ENCODE measurements at regions not wholly inside any gene's neighbourhood (a gene's known extent, or its start where the extent isn't known, plus 50 kb on each side); places are given as distances from the start of the nearest gene placed in this dataset.

DNA sequence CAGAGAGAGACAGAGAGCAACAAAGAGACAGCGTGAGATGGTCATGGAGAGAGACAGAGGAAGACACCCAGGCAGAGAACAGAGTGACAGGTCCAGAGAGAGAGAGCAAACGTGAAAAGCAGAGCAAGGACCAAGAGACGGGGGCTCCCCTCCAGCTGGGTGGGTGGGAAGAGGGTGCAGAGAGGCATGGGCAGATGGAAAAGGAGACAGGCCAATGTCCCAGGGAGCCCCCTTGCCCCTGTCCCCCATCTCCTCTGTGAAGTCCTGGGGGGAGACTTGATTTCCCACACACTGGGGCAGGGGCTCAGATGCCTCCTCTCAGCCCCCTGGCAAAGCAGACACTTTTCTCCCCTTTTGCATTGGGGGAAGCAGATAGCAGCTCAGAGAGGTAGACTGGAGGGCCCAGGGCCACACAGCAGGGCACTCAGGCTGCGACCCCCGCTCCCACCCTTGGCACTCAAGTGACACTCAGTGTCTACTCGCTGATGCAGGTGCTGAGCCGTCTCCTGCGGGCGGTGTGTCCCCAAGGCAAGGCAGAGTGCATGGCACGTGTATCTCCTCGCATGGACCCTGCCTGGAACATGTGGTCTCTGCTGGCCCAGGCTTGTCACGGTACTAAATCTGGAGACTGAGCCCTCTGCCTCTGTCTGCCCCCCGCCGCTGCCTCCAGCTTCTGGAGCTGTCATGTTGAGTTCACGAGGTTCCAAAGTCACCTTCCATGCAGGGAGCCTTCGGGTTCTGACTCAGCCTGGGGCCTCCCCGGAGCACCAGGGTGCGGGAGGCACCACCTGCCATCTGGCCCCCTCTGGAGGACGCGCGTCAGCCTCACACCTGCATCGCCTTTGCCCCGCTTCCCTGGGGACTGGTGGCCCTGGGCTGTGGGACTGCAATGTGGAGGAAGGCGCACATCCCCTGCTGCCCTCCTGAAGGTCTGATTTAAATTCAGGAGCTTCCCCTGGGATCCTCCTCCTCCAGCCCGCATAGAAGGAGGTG lies 215.9 kb upstream of the GSE1 start:
- Mint-ChIP-seq H3K9me3 (ENCODE audit: unreplicated experiment) (no peaks in the 10 kb centered on the region), H3K27ac (ENCODE audit: unreplicated experiment) (no peak overlapping the region), H3K27me3 (ENCODE audit: low read depth, unreplicated experiment) (peaks cover 4% of the 10 kb centered on the region), H3K36me3 (ENCODE audit: low read depth, unreplicated experiment) (no peaks in the 10 kb centered on the region), H3K4me3 (ENCODE audit: unreplicated experiment) (no peak overlapping the region), H3K4me1 (ENCODE audit: low read depth, unreplicated experiment) (peaks cover 16% of the 10 kb centered on the region)
- Histone ChIP-seq H3K79me2 (ENCODE audit: insufficient read depth, low read length) (no peaks in the 10 kb centered on the region), H3K9me3 (ENCODE audit: insufficient read depth, low read depth, low read length) (peaks cover 3% of the 10 kb centered on the region), H3K36me3 (ENCODE audit: insufficient read depth, low read length) (no peaks in the 10 kb centered on the region), H3K4me1 (ENCODE audit: insufficient read depth, low read length) (peaks cover 31% of the 10 kb centered on the region), H2AFZ (ENCODE audit: low read depth, low read length) (no peak overlapping the region), H3K4me2 (ENCODE audit: low read length) (peak overlapping the region; percentile 78), H3K4me3 (ENCODE audit: insufficient read depth, low read depth, low read length) (no peak overlapping the region), H4K20me1 (ENCODE audit: insufficient read depth, low read length) (peaks cover 27% of the 10 kb centered on the region), H3K27ac (ENCODE audit: low read depth, low read length) (no peak overlapping the region), H3K27me3 (ENCODE audit: insufficient read depth, low read length) (no peaks in the 10 kb centered on the region), H3K9ac (ENCODE audit: low read length) (peak overlapping the region; percentile 74)
- FAIRE-seq = no peak
- TF ChIP-seq, protein P1, sequence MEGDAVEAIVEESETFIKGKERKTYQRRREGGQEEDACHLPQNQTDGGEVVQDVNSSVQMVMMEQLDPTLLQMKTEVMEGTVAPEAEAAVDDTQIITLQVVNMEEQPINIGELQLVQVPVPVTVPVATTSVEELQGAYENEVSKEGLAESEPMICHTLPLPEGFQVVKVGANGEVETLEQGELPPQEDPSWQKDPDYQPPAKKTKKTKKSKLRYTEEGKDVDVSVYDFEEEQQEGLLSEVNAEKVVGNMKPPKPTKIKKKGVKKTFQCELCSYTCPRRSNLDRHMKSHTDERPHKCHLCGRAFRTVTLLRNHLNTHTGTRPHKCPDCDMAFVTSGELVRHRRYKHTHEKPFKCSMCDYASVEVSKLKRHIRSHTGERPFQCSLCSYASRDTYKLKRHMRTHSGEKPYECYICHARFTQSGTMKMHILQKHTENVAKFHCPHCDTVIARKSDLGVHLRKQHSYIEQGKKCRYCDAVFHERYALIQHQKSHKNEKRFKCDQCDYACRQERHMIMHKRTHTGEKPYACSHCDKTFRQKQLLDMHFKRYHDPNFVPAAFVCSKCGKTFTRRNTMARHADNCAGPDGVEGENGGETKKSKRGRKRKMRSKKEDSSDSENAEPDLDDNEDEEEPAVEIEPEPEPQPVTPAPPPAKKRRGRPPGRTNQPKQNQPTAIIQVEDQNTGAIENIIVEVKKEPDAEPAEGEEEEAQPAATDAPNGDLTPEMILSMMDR (IDR thresholded peaks at IDR 0.05; ENCODE audit: insufficient read depth, low read depth, low read length) = no peak
- no peak for TF ChIP-seq EZH2 (IDR thresholded peaks at IDR 0.05; ENCODE audit: insufficient read depth, low read length)
- DNase-seq (ENCODE audit: low read depth) = no peak

DNA sequence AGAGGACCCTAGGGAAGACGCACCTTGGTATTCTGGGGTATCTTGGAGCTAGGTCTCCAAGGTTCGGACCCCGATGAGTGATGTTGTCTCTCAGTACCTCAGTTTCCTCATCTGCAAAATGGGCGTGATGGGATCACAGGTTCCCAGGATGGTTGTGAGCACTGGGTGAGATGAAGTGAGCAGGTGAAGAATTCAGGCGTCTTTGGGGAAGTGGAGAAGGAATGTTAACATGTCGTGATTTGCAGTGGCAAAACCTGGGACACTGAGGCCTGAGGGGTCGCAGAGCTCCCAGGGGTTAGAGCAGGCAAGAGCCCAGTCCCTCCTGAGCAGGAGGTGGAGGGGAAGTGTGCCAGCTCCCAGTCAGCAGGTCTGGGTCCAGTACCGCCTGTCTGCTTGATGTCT lies 215.1 kb upstream of the GSE1 start:
- DNase-seq (ENCODE audit: low read depth) (no peak), FAIRE-seq (no peak)
- H3K27me3 Mint-ChIP-seq (ENCODE audit: low read depth, unreplicated experiment) = peaks cover 2% of the 10 kb centered on the region
- Histone ChIP-seq H3K27ac (ENCODE audit: low read depth, low read length) (no peak overlapping the region), H3K4me1 (ENCODE audit: insufficient read depth, low read length) (peaks cover 38% of the 10 kb centered on the region), H3K9me3 (ENCODE audit: insufficient read depth, low read depth, low read length) (peaks cover 3% of the 10 kb centered on the region), H4K20me1 (ENCODE audit: insufficient read depth, low read length) (peaks cover 21% of the 10 kb centered on the region), H3K27me3 (ENCODE audit: insufficient read depth, low read length) (no peaks in the 10 kb centered on the region), H3K9ac (ENCODE audit: low read length) (no peak overlapping the region), H2AFZ (ENCODE audit: low read depth, low read length) (no peak overlapping the region), H3K79me2 (ENCODE audit: insufficient read depth, low read length) (no peaks in the 10 kb centered on the region), H3K36me3 (ENCODE audit: insufficient read depth, low read length) (no peaks in the 10 kb centered on the region), H3K4me2 (ENCODE audit: low read length) (no peak overlapping the region), H3K4me3 (ENCODE audit: insufficient read depth, low read depth, low read length) (no peak overlapping the region)
- H3K9me3 Mint-ChIP-seq (ENCODE audit: unreplicated experiment) = no peaks in the 10 kb centered on the region
- peaks cover 19% of the 10 kb centered on the region for H3K4me1 Mint-ChIP-seq (ENCODE audit: low read depth, unreplicated experiment)
- no peak overlapping the region for H3K27ac Mint-ChIP-seq (ENCODE audit: unreplicated experiment)
- H3K4me3 Mint-ChIP-seq (ENCODE audit: unreplicated experiment) = no peak overlapping the region
- no peak for TF ChIP-seq EZH2 (IDR thresholded peaks at IDR 0.05; ENCODE audit: insufficient read depth, low read length)
- TF ChIP-seq, protein P1 (IDR thresholded peaks at IDR 0.05; ENCODE audit: insufficient read depth, low read depth, low read length) = no peak
- H3K36me3 Mint-ChIP-seq (ENCODE audit: low read depth, unreplicated experiment) = no peaks in the 10 kb centered on the region
